GM18870 (cell line): ENCODE measurements at regions not wholly inside any gene's neighbourhood (a gene's known extent, or its start where the extent isn't known, plus 50 kb on each side); places are given as distances from the start of the nearest gene placed in this dataset.

Experiments used
- ATAC-seq: cut with Tn5 transposase; IDR thresholded peaks from one replicate; pipeline ENCODE4 v1.9.1; 2021; ENCODE audit warnings: moderate library complexity; ENCODE audit not compliant: unreplicated experiment

- no peak for ATAC-seq
These were observed 156.8 kb downstream of the NXNL2 start for GRCh38 chr9:88691811-88692210.

GRCh38 chr9:88692827-88693226, 157.8 kb downstream of the NXNL2 start:
- no peak for ATAC-seq

DNA sequence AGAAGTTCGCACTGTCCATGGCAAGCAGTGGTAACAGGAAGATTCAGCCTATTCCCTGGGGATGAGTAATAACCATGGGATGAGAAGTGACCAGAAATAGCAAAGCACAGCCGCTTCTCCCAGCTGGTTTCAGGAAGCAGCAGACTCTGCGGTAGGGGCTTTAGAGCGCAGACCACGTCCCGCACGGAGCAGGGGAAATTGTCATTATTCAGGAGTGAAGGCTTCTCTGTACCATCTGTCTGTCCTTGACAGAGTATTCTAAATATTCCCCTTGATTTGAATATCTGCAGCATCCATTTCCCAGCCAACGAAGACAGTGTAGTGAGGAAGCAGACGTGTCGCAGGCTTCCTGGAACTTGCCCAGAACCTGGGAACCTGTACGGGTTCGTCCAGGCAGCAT, 159.6 kb downstream of the NXNL2 start:
- no peak for ATAC-seq

DNA sequence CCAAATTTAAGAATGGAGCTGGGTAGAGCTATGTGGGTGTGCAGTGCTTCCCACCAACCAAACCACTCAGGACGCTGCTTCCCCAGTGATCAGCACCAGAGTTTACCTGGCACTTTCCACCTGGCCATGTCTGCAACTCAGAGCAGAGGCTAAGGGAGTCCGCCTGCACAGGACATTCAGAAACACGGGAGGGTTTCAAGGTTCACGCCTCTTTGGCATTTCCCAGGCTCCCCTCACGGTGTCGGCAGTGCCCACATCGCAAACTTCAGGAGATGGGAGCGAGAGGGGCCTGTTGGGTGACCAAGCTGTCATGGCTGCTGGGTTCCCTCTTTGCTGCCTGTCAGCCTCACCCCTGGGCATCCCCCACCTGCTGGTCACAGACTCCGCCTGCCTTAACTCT, 161.5 kb downstream of the NXNL2 start:
- ATAC-seq, result no peak

GRCh38 chr9:88697764-88698432, 162.9 kb downstream of the NXNL2 start:
- ATAC-seq, result no peak

GRCh38 chr9:88702985-88703384, 168.0 kb downstream of the NXNL2 start:
- ATAC-seq, result no peak

- no peak for ATAC-seq
These were observed 171.5 kb downstream of the NXNL2 start for GRCh38 chr9:88706193-88707113.

DNA sequence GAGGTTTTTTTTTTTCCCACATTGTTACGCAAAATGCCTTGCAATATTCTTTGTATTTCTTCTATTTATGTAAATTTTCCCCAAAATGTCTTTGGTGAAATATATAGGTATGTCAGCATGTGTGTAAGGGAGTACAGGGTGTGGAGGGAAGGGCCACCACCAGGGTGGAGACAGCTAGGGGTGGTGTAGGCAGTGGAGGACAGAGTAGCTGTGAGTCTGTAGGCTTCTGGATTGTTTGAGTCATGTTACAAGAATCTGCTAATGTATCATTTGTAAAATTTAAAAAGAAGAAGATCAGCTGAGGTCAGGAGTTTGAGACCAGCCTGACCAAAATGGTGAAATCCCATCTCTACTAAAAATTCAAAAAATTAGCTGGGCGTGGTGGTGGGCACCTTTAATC, 175.5 kb downstream of the NXNL2 start:
- ATAC-seq, result no peak

- ATAC-seq, result no peak
These were observed 176.7 kb downstream of the NXNL2 start for GRCh38 chr9:88711719-88712118.

DNA sequence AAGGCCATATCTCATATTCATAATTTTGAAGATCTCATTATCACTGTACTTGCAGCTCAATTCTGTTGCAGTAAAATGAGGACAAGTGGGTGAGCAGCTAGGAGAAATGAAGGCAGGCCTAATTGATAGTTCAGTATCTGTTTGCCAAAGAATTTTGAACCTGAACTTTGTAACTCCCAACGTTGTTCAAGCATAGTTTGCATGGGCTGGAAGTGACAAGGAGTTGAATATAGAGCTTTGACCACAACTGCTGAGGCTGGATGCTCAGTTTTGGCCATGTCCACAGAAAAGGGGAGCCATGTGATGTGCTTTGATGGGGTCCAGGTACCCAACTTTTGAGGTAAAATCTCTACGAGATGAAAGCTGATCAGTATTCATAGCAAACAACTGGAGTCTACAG, 177.5 kb downstream of the NXNL2 start:
- ATAC-seq, result no peak

DNA sequence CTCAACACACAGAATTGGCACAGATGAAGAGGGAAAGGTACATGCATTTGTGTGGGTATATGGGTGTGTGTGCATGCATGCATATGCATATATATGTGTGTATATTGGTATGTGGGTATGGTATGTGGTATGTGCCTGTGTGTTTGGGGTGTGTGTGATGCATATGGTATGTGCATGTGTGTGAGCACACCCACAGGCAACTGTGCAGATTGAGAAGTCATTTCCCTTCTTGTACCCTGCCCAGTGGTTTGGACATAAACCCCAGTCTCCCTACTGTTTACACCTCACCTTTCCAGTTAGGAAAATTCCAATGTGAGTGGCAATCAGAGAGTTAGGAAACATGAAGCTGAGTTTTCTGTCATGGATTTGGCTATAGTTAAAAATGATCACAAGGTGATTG, 178.0 kb downstream of the NXNL2 start:
- no peak for ATAC-seq

- ATAC-seq, result no peak
These were observed 181.8 kb downstream of the NXNL2 start for GRCh38 chr9:88716596-88717290.

DNA sequence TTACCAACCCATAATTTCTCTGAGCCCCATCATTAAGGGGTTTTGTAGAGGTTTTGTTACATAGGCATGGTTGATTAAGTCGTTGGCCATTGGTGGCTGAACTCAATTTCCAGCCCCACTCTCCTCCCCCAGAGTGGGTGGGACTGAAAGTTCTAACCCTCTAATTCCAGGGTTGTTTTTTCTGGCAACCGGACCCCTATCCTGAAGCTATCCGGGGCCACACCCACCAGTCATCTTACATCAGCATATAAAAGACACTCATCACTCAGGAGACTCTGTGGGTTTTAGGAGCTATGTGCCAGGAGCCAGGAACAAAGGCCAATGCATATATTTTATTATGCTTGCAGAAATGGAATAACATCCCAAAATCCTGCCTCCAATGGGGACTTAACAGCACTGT, 186.0 kb downstream of the NXNL2 start:
- no peak for ATAC-seq

- no peak for ATAC-seq
These were observed 186.7 kb downstream of the NXNL2 start for GRCh38 chr9:88721495-88722279.

GRCh38 chr9:88722753-88723152, 187.8 kb downstream of the NXNL2 start:
- ATAC-seq, result no peak

DNA sequence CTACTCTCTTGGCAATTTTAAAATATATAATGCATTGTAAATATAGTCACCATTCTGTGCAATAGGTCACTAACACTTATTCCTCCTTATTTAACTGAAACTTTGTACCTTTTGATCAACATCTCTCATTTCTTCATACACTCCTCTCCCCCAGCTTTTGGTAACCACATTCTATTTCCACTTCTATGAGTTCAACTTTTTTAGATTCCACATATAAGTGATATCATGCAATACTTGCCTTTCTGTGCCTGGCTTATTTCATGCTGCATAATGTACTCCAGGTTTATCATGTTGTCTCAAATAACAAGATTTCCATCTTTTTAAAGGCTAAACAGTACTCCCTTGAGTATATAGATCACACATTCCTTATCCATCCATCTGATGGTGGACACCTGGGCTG, 188.8 kb downstream of the NXNL2 start:
- no peak for ATAC-seq

DNA sequence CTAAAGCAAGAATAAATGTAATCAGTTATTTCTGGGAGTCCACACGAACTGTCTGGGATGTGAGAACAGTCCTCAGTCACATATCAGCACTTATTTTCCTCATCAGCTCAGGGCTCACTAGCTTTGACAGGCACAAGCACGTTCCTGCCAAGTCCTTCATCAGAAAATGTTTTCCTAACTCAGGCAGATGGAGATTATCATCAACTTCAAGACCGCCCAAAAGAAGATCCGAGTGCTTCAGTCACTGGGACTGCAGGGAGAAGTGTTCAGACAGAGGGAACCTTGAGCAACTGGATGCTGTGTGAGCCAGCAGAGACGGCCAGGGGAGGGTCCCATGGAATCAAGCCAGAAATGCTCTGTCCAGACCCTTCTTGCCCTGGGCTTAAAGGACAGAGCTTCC, 189.4 kb downstream of the NXNL2 start:
- no peak for ATAC-seq

DNA sequence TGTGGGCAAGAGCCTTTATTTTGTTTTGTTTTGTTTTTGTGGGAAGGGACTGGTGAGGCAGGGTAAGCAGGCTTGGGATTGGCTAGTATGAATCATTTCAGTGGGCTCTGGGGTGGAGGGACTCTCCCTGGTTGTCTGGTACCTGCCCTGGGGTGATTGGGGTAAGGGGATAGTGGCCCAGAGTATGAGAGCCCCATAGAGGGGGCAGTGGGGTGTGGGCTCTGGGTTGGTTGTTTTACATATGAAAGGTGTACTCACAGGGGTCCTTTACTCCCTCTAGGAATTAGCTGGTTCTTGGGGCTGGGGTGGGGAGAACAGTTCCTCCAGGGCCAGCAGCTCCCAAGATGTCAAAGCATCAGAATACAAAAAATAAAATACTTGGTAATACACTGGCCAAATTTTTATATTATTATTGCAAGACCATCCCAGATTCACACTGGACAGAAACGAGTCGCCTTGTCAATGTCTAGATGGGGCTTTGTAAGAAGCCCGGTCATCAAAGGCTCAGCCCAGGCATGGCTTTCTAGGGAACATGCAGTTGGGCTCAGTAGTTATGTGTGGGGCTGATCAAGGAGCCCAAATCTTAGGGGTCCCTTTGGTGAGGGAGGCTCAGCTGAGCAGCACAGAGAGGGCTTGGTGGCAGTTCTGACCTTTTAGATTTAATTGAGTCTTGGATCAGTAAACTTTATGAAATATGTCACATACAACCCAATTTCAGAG, 190.5 kb downstream of the NXNL2 start:
- ATAC-seq, result no peak

GRCh38 chr9:88726803-88727202, 191.8 kb downstream of the NXNL2 start:
- ATAC-seq, result no peak

DNA sequence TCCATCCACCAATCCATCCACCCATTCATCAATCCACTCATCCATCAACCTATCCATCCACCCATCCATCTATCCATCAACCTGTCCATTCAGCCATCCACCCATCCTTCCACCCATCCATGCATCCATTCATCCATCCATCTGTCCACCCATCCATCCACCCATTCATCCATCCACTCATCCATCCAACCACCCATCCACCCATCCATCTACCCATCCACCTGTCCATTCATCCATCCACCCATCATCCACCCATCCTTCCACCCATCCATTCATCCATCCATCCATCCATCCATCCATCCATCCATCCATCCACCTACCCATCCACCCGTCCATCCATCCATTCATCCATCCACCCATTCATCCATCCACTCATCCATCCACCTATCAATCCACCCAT, 195.8 kb downstream of the NXNL2 start:
- ATAC-seq, result no peak
